Glutamatergic neuron (in vitro differentiated cells): ENCODE measurements at regions not wholly inside any gene's neighbourhood (a gene's known extent, or its start where the extent isn't known, plus 50 kb on each side); places are given as distances from the start of the nearest gene placed in this dataset.

Source experiments
- DNase-seq: peaks from one replicate; pipeline ENCODE4 v3.0.0; 2022
- H3K27ac Mint-ChIP-seq: one replicate; pipeline ENCODE4 v1.8.0; 2020; ENCODE audit warnings: mild to moderate bottlenecking, mixed read lengths, inconsistent platforms; ENCODE audit not compliant: unreplicated experiment
- H3K27me3 Mint-ChIP-seq: one replicate; pipeline ENCODE4 v1.8.0; 2020; ENCODE audit warnings: mild to moderate bottlenecking, moderate library complexity, mixed read lengths, inconsistent platforms; ENCODE audit not compliant: unreplicated experiment
- H3K36me3 Mint-ChIP-seq: one replicate; pipeline ENCODE4 v1.8.0; 2020; ENCODE audit warnings: mild to moderate bottlenecking, mixed read lengths, inconsistent platforms; ENCODE audit not compliant: unreplicated experiment
- H3K4me1 Mint-ChIP-seq: one replicate; pipeline ENCODE4 v1.8.0; 2020; ENCODE audit warnings: mild to moderate bottlenecking, low read depth, mixed read lengths, inconsistent platforms; ENCODE audit not compliant: unreplicated experiment
- H3K4me3 Mint-ChIP-seq: one replicate; pipeline ENCODE4 v1.8.0; 2020; ENCODE audit warnings: mild to moderate bottlenecking, mixed read lengths, inconsistent platforms; ENCODE audit not compliant: unreplicated experiment
- H3K9me3 Mint-ChIP-seq: one replicate; pipeline ENCODE4 v1.8.0; 2020; ENCODE audit warnings: mild to moderate bottlenecking, moderate library complexity, mixed read lengths, inconsistent platforms; ENCODE audit not compliant: unreplicated experiment
- CTCF ChIP-seq: fragments of 200-600 bp; sonication (generic); IDR thresholded peaks from one replicate; pipeline ENCODE4 v1.5.0; 2021; ENCODE audit not compliant: partially characterized antibody, unreplicated experiment

DNA sequence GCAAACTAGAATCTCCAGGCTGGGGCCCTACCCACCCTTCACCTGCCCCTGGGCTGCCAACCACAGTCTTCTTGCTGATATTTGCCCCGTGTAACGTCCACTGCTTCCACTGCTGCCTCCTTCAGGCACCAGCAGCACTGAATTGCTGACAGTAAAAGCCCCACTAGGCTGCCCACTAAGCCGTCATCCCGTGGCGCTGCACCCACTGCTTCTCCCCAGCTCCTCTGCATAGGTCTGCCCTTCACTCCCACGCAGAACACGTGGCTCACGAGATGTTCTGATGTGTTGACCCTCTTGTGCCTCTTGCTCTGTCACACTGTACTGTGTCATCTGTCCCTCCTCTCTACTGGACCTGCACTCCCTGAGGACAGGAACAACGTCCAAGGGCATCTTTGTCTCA, 86.3 kb upstream of the HIVEP1 start:
- no peak for TF ChIP-seq CTCF
- H3K9me3 Mint-ChIP-seq = peaks cover 3% of the 10 kb centered on the region
- DNase-seq = no peak
- H3K27ac Mint-ChIP-seq = no peak overlapping the region
- H3K36me3 Mint-ChIP-seq = no peaks in the 10 kb centered on the region
- H3K4me3 Mint-ChIP-seq = no peak overlapping the region
- no peaks in the 10 kb centered on the region for H3K27me3 Mint-ChIP-seq
- H3K4me1 Mint-ChIP-seq = no peaks in the 10 kb centered on the region

- Mint-ChIP-seq H3K9me3 (peaks cover 3% of the 10 kb centered on the region), H3K4me3 (no peak overlapping the region), H3K27me3 (no peaks in the 10 kb centered on the region), H3K4me1 (peaks cover under 1% of the 10 kb centered on the region), H3K27ac (no peak overlapping the region), H3K36me3 (no peaks in the 10 kb centered on the region)
- no peak for DNase-seq
- no peak for TF ChIP-seq CTCF
Measured at GRCh38 chr6:11923621-11924020, 88.5 kb upstream of the HIVEP1 start.

DNA sequence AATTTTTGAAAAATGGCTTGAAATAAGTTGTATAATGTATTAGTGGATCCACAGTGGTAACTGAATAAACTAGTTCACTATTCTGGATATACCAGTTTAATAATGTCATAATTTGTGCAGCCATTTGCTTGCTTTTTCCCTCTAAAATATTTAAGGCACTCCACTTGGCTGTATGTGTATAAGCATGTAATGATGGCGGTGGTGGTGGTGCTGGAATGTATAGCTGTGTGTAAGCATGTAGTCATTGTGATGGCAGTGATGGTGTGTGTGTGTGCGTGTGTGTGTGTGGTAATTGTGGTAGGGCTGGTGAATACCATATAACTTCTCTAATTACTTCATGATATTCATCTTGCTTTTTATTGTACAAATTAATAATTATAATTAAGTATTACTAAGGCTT, 89.2 kb upstream of the HIVEP1 start:
- Mint-ChIP-seq H3K9me3 (peaks cover 3% of the 10 kb centered on the region), H3K4me1 (peaks cover 5% of the 10 kb centered on the region), H3K27me3 (no peaks in the 10 kb centered on the region), H3K4me3 (no peak overlapping the region), H3K36me3 (no peaks in the 10 kb centered on the region), H3K27ac (no peak overlapping the region)
- TF ChIP-seq CTCF = no peak
- DNase-seq = no peak

DNA sequence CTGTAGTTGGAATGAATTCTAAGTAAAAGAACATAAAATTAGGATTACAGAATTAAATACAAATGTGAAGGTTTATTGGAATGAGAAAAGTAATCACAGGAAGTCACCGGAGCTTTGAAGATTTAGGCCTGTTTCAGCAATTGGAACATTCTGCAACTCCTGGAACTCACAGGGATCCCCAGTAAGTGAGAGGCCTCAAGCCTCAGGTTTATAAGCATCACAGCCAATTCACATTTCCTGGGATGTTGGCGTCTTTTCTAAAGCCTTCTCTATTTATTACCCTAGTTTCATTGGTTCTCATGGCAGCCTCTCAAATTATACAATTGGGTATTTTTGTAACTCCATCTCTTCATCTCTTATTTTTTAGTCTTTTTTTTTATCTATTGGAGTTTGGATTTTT, 90.4 kb upstream of the HIVEP1 start:
- H3K4me3 Mint-ChIP-seq = no peak overlapping the region
- peaks cover 3% of the 10 kb centered on the region for H3K9me3 Mint-ChIP-seq
- DNase-seq = no peak
- H3K27ac Mint-ChIP-seq = no peak overlapping the region
- H3K27me3 Mint-ChIP-seq = no peaks in the 10 kb centered on the region
- TF ChIP-seq CTCF = no peak
- no peaks in the 10 kb centered on the region for H3K36me3 Mint-ChIP-seq
- H3K4me1 Mint-ChIP-seq = peaks cover 5% of the 10 kb centered on the region

GRCh38 chr6:11921017-11921438, 91.1 kb upstream of the HIVEP1 start:
- no peak overlapping the region for H3K4me3 Mint-ChIP-seq

More at GRCh38 chr6:11921017-11921438, 91.1 kb upstream of the HIVEP1 start:
- H3K9me3 Mint-ChIP-seq = no peaks in the 10 kb centered on the region
- TF ChIP-seq CTCF = no peak
- H3K27me3 Mint-ChIP-seq = peaks cover 2% of the 10 kb centered on the region
- H3K4me1 Mint-ChIP-seq = peaks cover 5% of the 10 kb centered on the region
- H3K27ac Mint-ChIP-seq = no peak overlapping the region
- H3K36me3 Mint-ChIP-seq = no peaks in the 10 kb centered on the region
- no peak for DNase-seq
